Central memory CD8-positive, alpha-beta T cell (primary cell): ENCODE measurements at regions not wholly inside any gene's neighbourhood (a gene's known extent, or its start where the extent isn't known, plus 50 kb on each side); places are given as distances from the start of the nearest gene placed in this dataset.

ENCODE experiments used
- ATAC-seq: fragments of 150-1000 bp; cut with Tn5 transposase; replicated peaks from 2 replicates; pipeline ENCODE4 v1.10.0; 2022; ENCODE audit warnings: mild to moderate bottlenecking, moderate FRiP score, moderate number of reproducible peaks; ENCODE audit not compliant: poor library complexity, severe bottlenecking; ENCODE audit errors: extremely low read depth
- DNase-seq, 2 donors: peaks; one replicate each; pipeline ENCODE4 v3.0.0; 2021; ENCODE audit warnings: low spot score in 2 of 2
- H3K27ac Mint-ChIP-seq: one replicate; pipeline ENCODE4 v1.8.0; 2022; ENCODE audit warnings: low read depth, mild to moderate bottlenecking, moderate library complexity, mixed read lengths
- H3K27me3 Mint-ChIP-seq: one replicate; pipeline ENCODE4 v1.8.0; 2022; ENCODE audit warnings: mixed read lengths
- H3K36me3 Mint-ChIP-seq: one replicate; pipeline ENCODE4 v1.8.0; 2022; ENCODE audit warnings: mild to moderate bottlenecking, moderate library complexity, mixed read lengths; ENCODE audit not compliant: insufficient read depth
- H3K4me1 Mint-ChIP-seq: one replicate; pipeline ENCODE4 v1.8.0; 2022; ENCODE audit warnings: mixed read lengths
- H3K4me3 Mint-ChIP-seq: one replicate; pipeline ENCODE4 v1.8.0; 2022; ENCODE audit warnings: mild to moderate bottlenecking, moderate library complexity, mixed read lengths
- H3K9me3 Mint-ChIP-seq: one replicate; pipeline ENCODE4 v1.8.0; 2022; ENCODE audit warnings: mixed read lengths

- Mint-ChIP-seq H3K36me3 (no peaks in the 10 kb centered on the region), H3K27me3 (no peaks in the 10 kb centered on the region), H3K27ac (no peak overlapping the region), H3K9me3 (no peaks in the 10 kb centered on the region), H3K4me1 (no peaks in the 10 kb centered on the region), H3K4me3 (no peak overlapping the region)
- DNase-seq (no peak), ATAC-seq (no peak)
These were observed 140.3 kb upstream of the TCF21 start for GRCh38 chr6:133748628-133749027.

- no peaks in the 10 kb centered on the region for H3K9me3 Mint-ChIP-seq
- H3K27me3 Mint-ChIP-seq: no peaks in the 10 kb centered on the region
- DNase-seq: no peak
- no peaks in the 10 kb centered on the region for H3K4me1 Mint-ChIP-seq
- H3K36me3 Mint-ChIP-seq: no peaks in the 10 kb centered on the region
- no peak overlapping the region for H3K27ac Mint-ChIP-seq
- ATAC-seq: no peak
- no peak overlapping the region for H3K4me3 Mint-ChIP-seq
These were observed 139.5 kb upstream of the TCF21 start for GRCh38 chr6:133749427-133749826.

- DNase-seq: no peak
- no peaks in the 10 kb centered on the region for H3K27me3 Mint-ChIP-seq
- no peaks in the 10 kb centered on the region for H3K36me3 Mint-ChIP-seq
- H3K9me3 Mint-ChIP-seq: no peaks in the 10 kb centered on the region
- H3K4me3 Mint-ChIP-seq: no peak overlapping the region
- H3K4me1 Mint-ChIP-seq: no peaks in the 10 kb centered on the region
- ATAC-seq: no peak
- no peak overlapping the region for H3K27ac Mint-ChIP-seq
These were observed 136.8 kb upstream of the TCF21 start for GRCh38 chr6:133752129-133752528.

- no peaks in the 10 kb centered on the region for H3K4me1 Mint-ChIP-seq
- H3K9me3 Mint-ChIP-seq: no peaks in the 10 kb centered on the region
- no peak overlapping the region for H3K4me3 Mint-ChIP-seq
- DNase-seq: no peak
- H3K27ac Mint-ChIP-seq: no peak overlapping the region
- H3K36me3 Mint-ChIP-seq: no peaks in the 10 kb centered on the region
- peaks cover 4% of the 10 kb centered on the region for H3K27me3 Mint-ChIP-seq
- no peak for ATAC-seq
These were observed 135.2 kb upstream of the TCF21 start for GRCh38 chr6:133753756-133754155.

- ATAC-seq (no peak), DNase-seq (no peak)
- H3K9me3 Mint-ChIP-seq: no peaks in the 10 kb centered on the region
- H3K36me3 Mint-ChIP-seq: no peaks in the 10 kb centered on the region
- peaks cover 10% of the 10 kb centered on the region for H3K27me3 Mint-ChIP-seq
- no peak overlapping the region for H3K27ac Mint-ChIP-seq
- H3K4me3 Mint-ChIP-seq: no peak overlapping the region
- no peaks in the 10 kb centered on the region for H3K4me1 Mint-ChIP-seq
These were observed 134.6 kb upstream of the TCF21 start for GRCh38 chr6:133754298-133754697.

- no peak overlapping the region for H3K4me3 Mint-ChIP-seq
- H3K36me3 Mint-ChIP-seq: no peaks in the 10 kb centered on the region
- H3K27me3 Mint-ChIP-seq: peaks cover 13% of the 10 kb centered on the region
- H3K9me3 Mint-ChIP-seq: no peaks in the 10 kb centered on the region
- H3K27ac Mint-ChIP-seq: no peak overlapping the region
- H3K4me1 Mint-ChIP-seq: no peaks in the 10 kb centered on the region
- ATAC-seq: no peak
- no peak for DNase-seq
These were observed 132.7 kb upstream of the TCF21 start for GRCh38 chr6:133756078-133756695.

- DNase-seq (no peak), ATAC-seq (no peak)
- H3K4me1 Mint-ChIP-seq: no peaks in the 10 kb centered on the region
- H3K27me3 Mint-ChIP-seq: peaks cover 13% of the 10 kb centered on the region
- H3K9me3 Mint-ChIP-seq: no peaks in the 10 kb centered on the region
- H3K27ac Mint-ChIP-seq: no peak overlapping the region
- H3K4me3 Mint-ChIP-seq: no peak overlapping the region
- H3K36me3 Mint-ChIP-seq: no peaks in the 10 kb centered on the region
These were observed 131.6 kb upstream of the TCF21 start for GRCh38 chr6:133757335-133757734.

- H3K36me3 Mint-ChIP-seq: no peaks in the 10 kb centered on the region
- DNase-seq: no peak
- no peaks in the 10 kb centered on the region for H3K9me3 Mint-ChIP-seq
- ATAC-seq: no peak
- no peaks in the 10 kb centered on the region for H3K4me1 Mint-ChIP-seq
- H3K4me3 Mint-ChIP-seq: no peak overlapping the region
- H3K27me3 Mint-ChIP-seq: peaks cover 13% of the 10 kb centered on the region
- no peak overlapping the region for H3K27ac Mint-ChIP-seq
These were observed 130.0 kb upstream of the TCF21 start for GRCh38 chr6:133758815-133759335.

- Mint-ChIP-seq H3K4me1 (no peaks in the 10 kb centered on the region), H3K27me3 (peaks cover 13% of the 10 kb centered on the region), H3K4me3 (no peak overlapping the region), H3K9me3 (no peaks in the 10 kb centered on the region), H3K36me3 (no peaks in the 10 kb centered on the region), H3K27ac (no peak overlapping the region)
- ATAC-seq (no peak), DNase-seq (no peak)
These were observed 129.4 kb upstream of the TCF21 start for GRCh38 chr6:133759524-133759923.

GRCh38 chr6:133761706-133762105 lies 127.2 kb upstream of the TCF21 start:
- ATAC-seq (no peak), DNase-seq (no peak)
- Mint-ChIP-seq H3K36me3 (no peaks in the 10 kb centered on the region), H3K9me3 (no peaks in the 10 kb centered on the region), H3K4me1 (no peaks in the 10 kb centered on the region), H3K27me3 (peaks cover 13% of the 10 kb centered on the region), H3K27ac (no peak overlapping the region), H3K4me3 (no peak overlapping the region)

GRCh38 chr6:133764008-133764753 lies 124.7 kb upstream of the TCF21 start:
- Mint-ChIP-seq H3K27me3 (peaks cover 4% of the 10 kb centered on the region), H3K27ac (no peak overlapping the region), H3K36me3 (no peaks in the 10 kb centered on the region), H3K4me1 (no peaks in the 10 kb centered on the region), H3K9me3 (no peaks in the 10 kb centered on the region), H3K4me3 (no peak overlapping the region)
- no peak for ATAC-seq
- no peak for DNase-seq

- Mint-ChIP-seq H3K9me3 (no peaks in the 10 kb centered on the region), H3K4me1 (no peaks in the 10 kb centered on the region), H3K4me3 (no peak overlapping the region), H3K27me3 (no peaks in the 10 kb centered on the region), H3K36me3 (no peaks in the 10 kb centered on the region), H3K27ac (no peak overlapping the region)
- DNase-seq (no peak), ATAC-seq (no peak)
These were observed 124.1 kb upstream of the TCF21 start for GRCh38 chr6:133764754-133765208.

GRCh38 chr6:133767357-133767970 lies 121.4 kb upstream of the TCF21 start:
- ATAC-seq (no peak), DNase-seq (no peak)
- Mint-ChIP-seq H3K4me3 (no peak overlapping the region), H3K4me1 (no peaks in the 10 kb centered on the region), H3K9me3 (peaks cover 10% of the 10 kb centered on the region), H3K36me3 (no peaks in the 10 kb centered on the region), H3K27me3 (peaks cover 17% of the 10 kb centered on the region), H3K27ac (no peak overlapping the region)
